Stomach smooth muscle (tissue), 2 donors: ENCODE measurements at regions not wholly inside any gene's neighbourhood (a gene's known extent, or its start where the extent isn't known, plus 50 kb on each side); places are given as distances from the start of the nearest gene placed in this dataset.

ENCODE experiments used
- H3K27ac ChIP-seq: one replicate; pipeline ENCODE4 v1.7.0; 2013; ENCODE audit warnings: mild to moderate bottlenecking, low read length, inconsistent platforms
- H3K27me3 ChIP-seq, 2 donors: one replicate each; pipeline ENCODE4 v1.7.0; 2013; ENCODE audit warnings: low read length in 2 of 2; ENCODE audit not compliant: insufficient read depth in 2 of 2, control insufficient read depth in 1 of 2
- H3K36me3 ChIP-seq, 2 donors: one replicate each; pipeline ENCODE4 v1.7.0; 2013; ENCODE audit warnings: low read length in 2 of 2; ENCODE audit not compliant: control insufficient read depth in 2 of 2, insufficient read depth in 2 of 2
- H3K4me1 ChIP-seq: one replicate; pipeline ENCODE4 v1.7.0; 2013; ENCODE audit warnings: low read length; ENCODE audit not compliant: control insufficient read depth, insufficient read depth
- H3K4me3 ChIP-seq, 2 donors: one replicate each; pipeline ENCODE4 v1.7.0; 2013; ENCODE audit warnings: low read length in 2 of 2
- H3K9ac ChIP-seq, 2 donors: one replicate each; pipeline ENCODE4 v1.7.0; 2013; ENCODE audit warnings: low read length in 2 of 2, mild to moderate bottlenecking in 1 of 2
- H3K9me3 ChIP-seq, 2 donors: one replicate each; pipeline ENCODE4 v1.7.0; 2013; ENCODE audit warnings: low read length in 2 of 2; ENCODE audit not compliant: control insufficient read depth in 2 of 2
- donor health status: healthy.
- donor health status: Pancreatic carcinoma.

GRCh38 chr11:130726234-130727037, 189.8 kb downstream of the SNX19 start:
- no peak overlapping the region for H3K27ac ChIP-seq
- peak overlapping the region in 1 of 2 donors; percentile 15 for H3K4me3 ChIP-seq
- no peaks in the 10 kb centered on the region for H3K36me3 ChIP-seq
- H3K4me1 ChIP-seq = peaks cover 17% of the 10 kb centered on the region
- no peak overlapping the region for H3K9ac ChIP-seq
- no peaks in the 10 kb centered on the region for H3K27me3 ChIP-seq
- H3K9me3 ChIP-seq = peaks cover 0 to 5% of the 10 kb centered on the region in 2 donors

- peaks cover 0 to 5% of the 10 kb centered on the region in 2 donors for H3K9me3 ChIP-seq
- H3K27me3 ChIP-seq = no peaks in the 10 kb centered on the region
- peaks cover 17% of the 10 kb centered on the region for H3K4me1 ChIP-seq
- H3K9ac ChIP-seq = no peak overlapping the region
- no peak overlapping the region for H3K27ac ChIP-seq
- no peak overlapping the region for H3K4me3 ChIP-seq
- H3K36me3 ChIP-seq = no peaks in the 10 kb centered on the region
These were observed 188.8 kb downstream of the SNX19 start for GRCh38 chr11:130727157-130728119.

- no peaks in the 10 kb centered on the region for H3K27me3 ChIP-seq
- H3K4me3 ChIP-seq = no peak overlapping the region
- H3K4me1 ChIP-seq = peaks cover 17% of the 10 kb centered on the region
- H3K36me3 ChIP-seq = no peaks in the 10 kb centered on the region
- no peak overlapping the region for H3K27ac ChIP-seq
- no peak overlapping the region for H3K9ac ChIP-seq
- H3K9me3 ChIP-seq = peaks cover 0 to 5% of the 10 kb centered on the region in 2 donors
These were observed 187.8 kb downstream of the SNX19 start for GRCh38 chr11:130728185-130729180.

- H3K27me3 ChIP-seq = no peaks in the 10 kb centered on the region
- H3K9me3 ChIP-seq = peaks cover 0 to 5% of the 10 kb centered on the region in 2 donors
- H3K4me3 ChIP-seq = no peak overlapping the region
- H3K9ac ChIP-seq = no peak overlapping the region
- no peaks in the 10 kb centered on the region for H3K36me3 ChIP-seq
- peaks cover 17% of the 10 kb centered on the region for H3K4me1 ChIP-seq
- no peak overlapping the region for H3K27ac ChIP-seq
These were observed 187.1 kb downstream of the SNX19 start for GRCh38 chr11:130729193-130729592.

GRCh38 chr11:130729678-130730300, 186.5 kb downstream of the SNX19 start:
- peaks cover 17% of the 10 kb centered on the region for H3K4me1 ChIP-seq
- H3K4me3 ChIP-seq = no peak overlapping the region
- H3K9me3 ChIP-seq = peaks cover 0 to 5% of the 10 kb centered on the region in 2 donors
- no peak overlapping the region for H3K27ac ChIP-seq
- H3K9ac ChIP-seq = no peak overlapping the region
- H3K36me3 ChIP-seq = no peaks in the 10 kb centered on the region
- no peaks in the 10 kb centered on the region for H3K27me3 ChIP-seq

- no peak overlapping the region for H3K27ac ChIP-seq
- H3K9me3 ChIP-seq = peaks cover 0 to 8% of the 10 kb centered on the region in 2 donors
- peaks cover 7% of the 10 kb centered on the region for H3K4me1 ChIP-seq
- no peak overlapping the region for H3K9ac ChIP-seq
- no peaks in the 10 kb centered on the region for H3K36me3 ChIP-seq
- no peaks in the 10 kb centered on the region for H3K27me3 ChIP-seq
- H3K4me3 ChIP-seq = no peak overlapping the region
These were observed 184.9 kb downstream of the SNX19 start for GRCh38 chr11:130731401-130731800.

GRCh38 chr11:130732476-130732875, 183.8 kb downstream of the SNX19 start:
- Histone ChIP-seq H3K9me3 (peaks cover 0 to 8% of the 10 kb centered on the region in 2 donors), H3K27ac (no peak overlapping the region), H3K27me3 (no peaks in the 10 kb centered on the region), H3K36me3 (no peaks in the 10 kb centered on the region), H3K4me1 (no peaks in the 10 kb centered on the region), H3K4me3 (no peak overlapping the region), H3K9ac (no peak overlapping the region)

GRCh38 chr11:130737041-130737830, 179.0 kb downstream of the SNX19 start:
- H3K9ac ChIP-seq = no peak overlapping the region
- H3K27ac ChIP-seq = no peak overlapping the region

GRCh38 chr11:130737866-130738431, 178.3 kb downstream of the SNX19 start:
- peaks cover 0 to 3% of the 10 kb centered on the region in 2 donors for H3K9me3 ChIP-seq
- no peaks in the 10 kb centered on the region for H3K4me1 ChIP-seq
- H3K9ac ChIP-seq = no peak overlapping the region
- no peaks in the 10 kb centered on the region for H3K36me3 ChIP-seq
- no peaks in the 10 kb centered on the region for H3K27me3 ChIP-seq
- no peak overlapping the region for H3K27ac ChIP-seq
- no peak overlapping the region for H3K4me3 ChIP-seq

More at GRCh38 chr11:130737041-130737830, 179.0 kb downstream of the SNX19 start:
- H3K27me3 ChIP-seq = no peaks in the 10 kb centered on the region
- H3K9me3 ChIP-seq = peaks cover 0 to 3% of the 10 kb centered on the region in 2 donors
- no peaks in the 10 kb centered on the region for H3K36me3 ChIP-seq
- H3K4me1 ChIP-seq = no peaks in the 10 kb centered on the region
- no peak overlapping the region for H3K4me3 ChIP-seq
